NT2/D1 (cell line): ENCODE measurements at regions not wholly inside any gene's neighbourhood (a gene's known extent, or its start where the extent isn't known, plus 50 kb on each side); places are given as distances from the start of the nearest gene placed in this dataset.

Source experiments
- DNase-seq: peaks from one replicate; pipeline ENCODE4 v3.0.0-alpha.2; 2011; ENCODE audit warnings: low read depth, low spot score
- H3K27me3 ChIP-seq: 2 replicates; pipeline ENCODE4 v1.6.0; 2011; ENCODE audit warnings: mild to moderate bottlenecking; ENCODE audit not compliant: insufficient read length, insufficient read depth
- H3K36me3 ChIP-seq: 2 replicates; pipeline ENCODE4 v1.6.1; 2011; ENCODE audit warnings: mild to moderate bottlenecking, low read length, mixed read lengths; ENCODE audit not compliant: insufficient read depth, insufficient read length
- H3K4me1 ChIP-seq: 2 replicates; pipeline ENCODE4 v1.5.1; 2011; ENCODE audit not compliant: insufficient read depth, insufficient read length
- H3K4me3 ChIP-seq: 2 replicates; pipeline ENCODE4 v1.5.1; 2011; ENCODE audit warnings: low read depth; ENCODE audit not compliant: insufficient read length
- H3K9ac ChIP-seq: 2 replicates; pipeline ENCODE4 v1.6.0; 2011; ENCODE audit warnings: low read depth; ENCODE audit not compliant: insufficient read length
- H3K9me3 ChIP-seq: 2 replicates; pipeline ENCODE4 v1.5.1; 2011; ENCODE audit warnings: mild to moderate bottlenecking, low read length; ENCODE audit not compliant: insufficient read depth
- SUZ12 ChIP-seq: IDR thresholded peaks from 2 replicates; pipeline ENCODE4 v1.6.1; 2011; ENCODE audit not compliant: insufficient read length, insufficient read depth; ENCODE audit errors: extremely low read depth
- YY1 ChIP-seq: IDR thresholded peaks from 2 replicates; pipeline ENCODE4 v1.6.1; 2011; ENCODE audit not compliant: insufficient read length, insufficient read depth
- ZNF274 ChIP-seq: IDR thresholded peaks from 2 replicates; pipeline ENCODE4 v1.6.1; 2011; ENCODE audit warnings: mild to moderate bottlenecking, low read depth, low read length

DNA sequence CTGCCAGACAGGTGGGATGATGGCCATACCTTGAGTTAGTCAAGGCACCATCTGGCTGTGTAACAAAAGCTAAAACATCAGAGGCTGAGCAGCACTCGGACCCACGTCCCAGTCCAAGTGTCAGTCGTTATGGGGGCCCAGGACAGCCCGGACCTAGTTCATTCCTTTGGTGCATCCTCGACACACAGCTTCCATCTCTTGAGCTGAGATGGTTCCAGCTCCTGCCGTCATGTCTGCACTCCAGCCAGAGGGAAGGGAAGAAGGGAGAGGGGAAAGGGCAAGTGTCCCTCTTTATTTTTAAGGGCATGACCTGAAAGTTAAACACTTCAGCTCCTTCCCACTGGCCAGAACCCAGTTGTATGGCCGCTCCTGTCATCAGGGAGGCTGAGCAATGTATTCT lies 218.0 kb downstream of the SEC14L1 start:
- H3K9me3 ChIP-seq, result peaks cover 5% of the 10 kb centered on the region; the same call in 1 of the 2 replicates
- no peak for DNase-seq
- no peaks in the 10 kb centered on the region for H3K36me3 ChIP-seq
- H3K4me3 ChIP-seq, result no peak overlapping the region
- H3K27me3 ChIP-seq, result no peaks in the 10 kb centered on the region
- H3K9ac ChIP-seq, result no peak overlapping the region
- peaks cover 8% of the 10 kb centered on the region for H3K4me1 ChIP-seq
- no peak for TF ChIP-seq SUZ12
- TF ChIP-seq YY1, result no peak
- TF ChIP-seq ZNF274, result no peak

DNA sequence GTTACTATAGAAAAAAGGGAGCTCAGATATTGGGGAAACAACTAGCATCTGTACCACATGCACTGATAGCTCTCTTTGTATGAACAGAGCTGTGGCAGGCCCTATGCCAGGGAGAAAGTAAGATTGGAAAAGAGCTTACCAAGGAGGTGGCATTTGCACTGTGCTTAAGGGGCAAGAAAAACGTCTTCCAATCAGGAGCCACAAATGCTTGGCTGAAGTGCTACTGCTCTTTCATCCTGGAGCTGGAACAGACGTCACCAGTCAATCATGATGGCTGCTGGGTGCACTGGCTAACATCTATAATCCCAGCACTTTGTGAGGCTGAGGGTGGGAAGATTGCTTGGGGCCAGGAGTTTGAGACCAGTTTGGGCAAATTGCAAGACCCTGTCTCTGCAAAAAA lies 218.5 kb downstream of the SEC14L1 start:
- no peak for DNase-seq
- H3K4me3 ChIP-seq, result no peak overlapping the region
- H3K27me3 ChIP-seq, result no peaks in the 10 kb centered on the region
- no peak overlapping the region for H3K9ac ChIP-seq
- H3K36me3 ChIP-seq, result no peaks in the 10 kb centered on the region
- peaks cover 10% of the 10 kb centered on the region for H3K4me1 ChIP-seq
- peaks cover 5% of the 10 kb centered on the region; the same call in 1 of the 2 replicates for H3K9me3 ChIP-seq
- TF ChIP-seq ZNF274 (no peak), SUZ12 (no peak), YY1 (no peak)

DNA sequence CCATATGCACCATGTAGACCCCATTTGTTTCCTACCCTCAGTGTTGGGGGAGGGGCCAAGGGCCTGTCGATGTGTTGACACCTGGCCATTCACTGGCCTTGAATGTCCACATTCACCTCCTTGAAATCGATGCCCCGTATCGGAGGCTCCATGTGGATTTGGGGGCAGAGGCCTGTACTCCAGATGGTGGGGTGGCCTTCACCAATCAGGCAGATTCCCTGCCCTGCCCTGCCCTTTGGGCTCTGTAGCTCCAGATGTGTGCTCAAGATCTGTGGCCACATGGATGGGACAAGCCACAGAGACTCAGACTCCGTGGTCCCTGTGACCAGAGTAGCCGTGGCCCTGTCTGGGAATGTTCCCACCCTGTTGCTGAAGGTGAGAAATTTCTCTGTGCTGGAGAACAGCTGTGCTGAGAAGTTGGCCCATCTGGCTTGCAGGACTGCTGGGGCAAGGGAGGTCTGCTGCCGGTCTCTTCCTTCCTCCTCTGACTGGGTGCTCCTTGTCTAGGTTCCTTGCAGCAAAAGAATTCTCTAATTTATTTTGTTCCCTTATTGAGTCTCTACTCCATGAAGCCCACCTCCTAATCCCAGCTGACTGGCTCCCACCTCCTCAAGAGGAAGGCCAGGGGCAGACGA lies 221.3 kb downstream of the SEC14L1 start:
- no peak for TF ChIP-seq ZNF274
- no peak for TF ChIP-seq YY1
- no peak for TF ChIP-seq SUZ12
- peaks cover 23% of the 10 kb centered on the region for H3K4me1 ChIP-seq

DNA sequence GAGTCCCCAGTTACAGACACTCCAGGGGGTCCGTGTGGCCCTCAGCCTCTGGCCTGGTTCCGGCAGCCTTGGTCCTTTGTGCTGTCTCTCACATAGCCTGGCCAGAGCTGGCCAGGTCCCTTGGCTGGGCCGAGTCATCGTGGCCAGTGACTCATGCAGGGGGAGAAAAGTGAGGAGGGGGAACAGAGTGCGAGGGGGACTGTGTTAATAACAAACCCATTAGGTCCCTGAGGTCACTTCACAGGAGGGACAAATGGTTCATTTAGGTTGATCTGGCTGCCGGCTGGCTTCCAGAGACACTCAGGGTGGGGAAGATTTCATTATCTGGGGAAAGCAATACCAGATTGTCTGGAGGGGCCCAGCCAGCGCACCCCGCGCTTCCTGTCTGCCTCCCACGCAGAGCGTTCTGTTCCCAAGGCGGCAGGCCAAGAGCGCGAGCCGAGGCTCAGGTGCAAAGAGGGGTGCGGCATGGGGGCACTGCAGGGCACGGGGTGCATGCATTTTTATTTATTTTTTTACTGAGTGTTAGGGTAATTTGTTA lies 223.1 kb downstream of the SEC14L1 start:
- no peak for DNase-seq
- peak overlapping the region; percentile 17 for H3K9ac ChIP-seq
- TF ChIP-seq SUZ12, result no peak
- TF ChIP-seq YY1, result no peak
- TF ChIP-seq ZNF274, result no peak
- H3K9me3 ChIP-seq, result no peaks in the 10 kb centered on the region
- no peaks in the 10 kb centered on the region for H3K27me3 ChIP-seq
- no peaks in the 10 kb centered on the region for H3K36me3 ChIP-seq
- peaks cover 23% of the 10 kb centered on the region for H3K4me1 ChIP-seq
- no peak overlapping the region for H3K4me3 ChIP-seq

More for the DNA sequence above, 221.3 kb downstream of the SEC14L1 start:
- Histone ChIP-seq H3K4me3 (no peak overlapping the region), H3K36me3 (no peaks in the 10 kb centered on the region), H3K9me3 (no peaks in the 10 kb centered on the region), H3K9ac (no peak overlapping the region), H3K27me3 (no peaks in the 10 kb centered on the region)
- no peak for DNase-seq

DNA sequence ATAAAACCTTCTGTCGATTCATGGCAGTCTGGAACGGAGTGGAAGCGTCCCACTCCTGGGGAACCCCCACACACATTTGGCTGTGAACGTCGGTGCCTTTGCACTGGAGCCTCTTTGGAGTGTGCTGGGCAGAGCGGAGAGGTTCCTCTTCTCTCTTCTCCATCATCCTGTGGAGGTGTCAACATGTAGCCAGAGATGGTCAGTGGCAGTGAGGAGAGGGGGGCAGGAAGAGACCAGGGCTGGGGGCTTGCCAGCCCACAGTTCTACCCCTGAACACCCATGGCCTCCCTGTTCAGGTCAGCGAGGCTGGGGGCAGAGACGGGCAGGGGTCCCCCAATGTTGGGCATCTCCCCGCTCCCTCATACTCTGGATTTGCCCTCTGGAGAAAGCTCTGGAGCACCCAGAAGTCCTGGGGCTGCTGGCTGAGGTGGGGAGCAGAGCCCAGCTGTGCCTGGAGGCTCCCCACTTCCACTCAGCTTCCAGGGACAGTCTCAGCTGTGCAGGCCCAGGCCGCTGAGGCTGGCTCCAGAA lies 223.7 kb downstream of the SEC14L1 start:
- Histone ChIP-seq H3K4me3 (no peak overlapping the region), H3K9ac (peak overlapping the region; percentile 8), H3K4me1 (peaks cover 25% of the 10 kb centered on the region), H3K27me3 (no peaks in the 10 kb centered on the region), H3K9me3 (no peaks in the 10 kb centered on the region), H3K36me3 (no peaks in the 10 kb centered on the region)
- no peak for DNase-seq
- TF ChIP-seq SUZ12 (no peak), ZNF274 (no peak), YY1 (no peak)

DNA sequence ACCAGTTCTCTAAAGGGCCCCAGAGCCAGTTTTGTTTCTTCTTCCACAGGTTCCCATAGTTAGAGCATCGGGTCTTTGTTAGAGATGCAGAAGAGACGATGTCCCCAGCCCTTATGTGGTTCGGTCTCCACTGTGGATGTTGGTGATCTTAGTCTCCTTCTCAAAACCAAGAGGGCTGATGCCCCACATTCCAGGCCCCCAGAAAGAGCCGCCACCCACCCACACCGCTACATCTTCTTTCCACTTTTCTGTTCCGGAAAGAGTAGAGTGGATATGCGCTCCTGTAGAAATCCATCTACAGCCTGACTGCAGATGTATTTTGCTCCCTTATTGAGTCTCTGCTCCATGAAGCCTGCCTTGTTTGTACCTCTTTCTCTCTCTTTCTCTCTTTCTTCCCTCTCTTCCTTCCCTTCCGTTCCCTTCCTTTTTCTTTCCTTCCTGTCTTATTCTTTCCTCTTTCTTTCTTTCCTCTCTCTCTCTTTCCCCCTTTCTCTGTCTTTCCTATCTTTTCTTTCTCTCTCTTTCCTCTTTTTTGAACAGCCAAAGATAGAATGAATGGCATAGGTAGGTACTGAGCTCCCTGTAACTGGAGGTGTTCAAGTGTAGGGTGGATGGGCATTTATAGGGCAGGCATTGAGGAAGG lies 224.3 kb downstream of the SEC14L1 start:
- no peaks in the 10 kb centered on the region for H3K36me3 ChIP-seq
- no peaks in the 10 kb centered on the region for H3K27me3 ChIP-seq
- peaks cover 29% of the 10 kb centered on the region for H3K4me1 ChIP-seq
- DNase-seq, result no peak
- TF ChIP-seq SUZ12, result no peak
- H3K9me3 ChIP-seq, result no peaks in the 10 kb centered on the region
- no peak overlapping the region for H3K9ac ChIP-seq
- no peak overlapping the region for H3K4me3 ChIP-seq

DNA sequence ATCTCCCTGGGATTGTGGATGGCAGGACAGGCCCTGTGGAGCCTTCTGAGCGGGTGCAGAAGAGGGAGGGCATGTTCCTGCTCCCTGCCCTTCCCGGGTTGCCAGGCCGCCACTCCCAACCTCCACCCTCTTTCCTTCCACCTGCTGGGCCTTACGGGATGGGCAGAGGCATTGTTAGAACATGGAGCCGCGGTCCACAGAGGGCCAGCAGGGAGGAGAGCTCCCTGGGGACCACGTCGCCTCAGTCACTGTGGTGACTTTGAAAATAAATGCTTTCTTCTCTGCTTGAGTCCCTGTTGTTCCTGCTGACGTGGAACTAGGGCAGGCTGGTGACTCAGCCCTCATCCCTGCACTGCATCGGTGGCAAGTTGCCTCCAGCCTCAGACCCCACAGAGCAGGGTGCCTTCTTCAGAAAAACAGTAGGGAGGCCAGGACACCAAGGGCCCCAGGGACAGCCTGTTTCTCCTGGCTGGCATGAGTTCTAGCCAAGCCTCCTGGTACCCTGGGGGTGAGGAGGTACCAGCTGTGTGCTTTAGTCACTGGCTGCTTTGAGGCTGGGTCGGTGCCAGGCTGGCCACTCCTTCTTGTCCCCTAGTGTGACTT lies 224.9 kb downstream of the SEC14L1 start:
- peaks cover 29% of the 10 kb centered on the region for H3K4me1 ChIP-seq
- DNase-seq, result no peak
- no peak overlapping the region for H3K4me3 ChIP-seq
- TF ChIP-seq YY1, result no peak
- TF ChIP-seq ZNF274, result no peak
- no peak for TF ChIP-seq SUZ12
- H3K9ac ChIP-seq, result no peak overlapping the region
- H3K36me3 ChIP-seq, result no peaks in the 10 kb centered on the region
- H3K27me3 ChIP-seq, result no peaks in the 10 kb centered on the region
- no peaks in the 10 kb centered on the region for H3K9me3 ChIP-seq
